RWPE2 (cell line): ENCODE measurements at regions not wholly inside any gene's neighbourhood (a gene's known extent, or its start where the extent isn't known, plus 50 kb on each side); places are given as distances from the start of the nearest gene placed in this dataset.

Experiments used
- ATAC-seq: fragments of 200-7000 bp; cut with Tn5 transposase; 3 replicates; pipeline ENCODE4 v1.9.1; 2021; ENCODE audit warnings: low read depth
- DNase-seq: peaks from one replicate; pipeline ENCODE4 v3.0.0-alpha.2; 2020; ENCODE audit warnings: low spot score
- H3K27ac ChIP-seq: fragments of 450-650 bp; 2 replicates; pipeline ENCODE4 v1.5.1; 2017; ENCODE audit warnings: mild to moderate bottlenecking; ENCODE audit not compliant: poor library complexity, severe bottlenecking
- H3K27me3 ChIP-seq: fragments of 250-450 bp; sonication (Bioruptor Pico); 2 replicates; pipeline ENCODE4 v1.5.1; 2021; ENCODE audit warnings: mild to moderate bottlenecking, moderate library complexity; ENCODE audit not compliant: insufficient read depth, poor library complexity, severe bottlenecking
- H3K36me3 ChIP-seq: fragments of 250-450 bp; sonication (Bioruptor Pico); 2 replicates; pipeline ENCODE4 v1.5.1; 2020; ENCODE audit warnings: low read depth, mild to moderate bottlenecking, moderate library complexity
- H3K4me1 ChIP-seq: fragments of 250-450 bp; sonication (Bioruptor Pico); 2 replicates; pipeline ENCODE4 v1.5.1; 2021; ENCODE audit warnings: mild to moderate bottlenecking, moderate library complexity; ENCODE audit not compliant: insufficient read depth, poor library complexity, severe bottlenecking
- H3K4me3 ChIP-seq: fragments of 250-450 bp; sonication (Bioruptor Pico); 2 replicates; pipeline ENCODE4 v1.5.1; 2021; ENCODE audit warnings: mild to moderate bottlenecking, moderate library complexity; ENCODE audit not compliant: severe bottlenecking
- H3K9me3 ChIP-seq: fragments of 250-450 bp; sonication (Bioruptor Pico); 2 replicates; pipeline ENCODE4 v1.5.1; 2021; ENCODE audit warnings: mild to moderate bottlenecking, moderate library complexity; ENCODE audit not compliant: severe bottlenecking
- TF ChIP-seq, protein P1 (sequence below): fragments of 450-650 bp; IDR thresholded peaks from one replicate; pipeline ENCODE4 v1.5.1; 2017; ENCODE audit warnings: mild to moderate bottlenecking, moderate library complexity; ENCODE audit not compliant: poor library complexity, severe bottlenecking

DNA sequence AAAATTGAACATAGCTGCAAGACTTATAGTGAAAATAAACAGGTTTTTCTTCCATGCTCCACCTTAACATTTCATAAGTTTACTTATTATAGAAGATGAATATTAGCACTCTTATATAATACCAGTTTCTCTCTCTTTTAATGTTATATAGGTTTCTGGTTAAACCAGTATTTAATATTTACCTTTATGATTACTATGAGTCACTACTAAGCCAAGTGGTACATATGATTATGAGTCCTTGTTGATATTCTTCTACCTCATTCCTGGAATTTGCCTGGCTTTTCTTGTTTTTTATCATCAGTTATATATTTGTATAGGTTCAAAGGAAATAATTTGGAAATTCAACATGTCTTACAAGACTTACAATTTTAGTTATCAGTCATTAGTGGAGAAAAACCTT lies 89.9 kb upstream of the MAOA start:
- H3K27ac ChIP-seq, result no peak overlapping the region
- H3K4me1 ChIP-seq, result peaks cover 8% of the 10 kb centered on the region
- H3K9me3 ChIP-seq, result no peaks in the 10 kb centered on the region
- ATAC-seq, result no peak
- no peak for DNase-seq
- TF ChIP-seq, protein P1, sequence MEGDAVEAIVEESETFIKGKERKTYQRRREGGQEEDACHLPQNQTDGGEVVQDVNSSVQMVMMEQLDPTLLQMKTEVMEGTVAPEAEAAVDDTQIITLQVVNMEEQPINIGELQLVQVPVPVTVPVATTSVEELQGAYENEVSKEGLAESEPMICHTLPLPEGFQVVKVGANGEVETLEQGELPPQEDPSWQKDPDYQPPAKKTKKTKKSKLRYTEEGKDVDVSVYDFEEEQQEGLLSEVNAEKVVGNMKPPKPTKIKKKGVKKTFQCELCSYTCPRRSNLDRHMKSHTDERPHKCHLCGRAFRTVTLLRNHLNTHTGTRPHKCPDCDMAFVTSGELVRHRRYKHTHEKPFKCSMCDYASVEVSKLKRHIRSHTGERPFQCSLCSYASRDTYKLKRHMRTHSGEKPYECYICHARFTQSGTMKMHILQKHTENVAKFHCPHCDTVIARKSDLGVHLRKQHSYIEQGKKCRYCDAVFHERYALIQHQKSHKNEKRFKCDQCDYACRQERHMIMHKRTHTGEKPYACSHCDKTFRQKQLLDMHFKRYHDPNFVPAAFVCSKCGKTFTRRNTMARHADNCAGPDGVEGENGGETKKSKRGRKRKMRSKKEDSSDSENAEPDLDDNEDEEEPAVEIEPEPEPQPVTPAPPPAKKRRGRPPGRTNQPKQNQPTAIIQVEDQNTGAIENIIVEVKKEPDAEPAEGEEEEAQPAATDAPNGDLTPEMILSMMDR, result no peak
- H3K27me3 ChIP-seq, result no peaks in the 10 kb centered on the region
- H3K36me3 ChIP-seq, result no peaks in the 10 kb centered on the region
- H3K4me3 ChIP-seq, result no peak overlapping the region

DNA sequence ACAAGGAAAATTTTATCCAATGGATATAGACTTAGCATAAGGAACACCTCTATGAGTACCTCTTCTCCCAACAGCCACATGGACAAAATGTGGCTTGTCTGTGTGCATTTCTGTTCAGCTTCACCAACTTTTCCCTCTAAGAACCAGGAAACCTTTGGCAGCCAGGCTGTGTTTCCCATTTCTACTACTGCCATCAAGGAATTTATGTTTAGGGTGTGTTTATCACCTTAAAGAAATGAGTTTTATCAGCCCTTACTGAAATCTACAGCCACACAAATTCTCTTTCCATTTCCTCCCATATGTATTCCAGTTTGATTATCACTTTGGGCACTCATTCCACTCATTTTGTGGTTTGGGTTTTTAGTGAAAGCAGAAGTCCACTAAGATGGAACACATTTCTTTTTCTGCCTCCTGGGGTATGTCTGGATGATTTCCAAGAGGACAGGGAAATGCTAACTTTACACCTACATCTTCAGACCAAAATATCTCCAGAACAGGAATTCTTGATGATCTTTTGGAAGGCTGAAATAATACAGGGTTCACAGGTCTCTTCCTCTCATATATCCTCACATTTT lies 82.6 kb upstream of the MAOA start:
- Histone ChIP-seq H3K27ac (no peak overlapping the region), H3K4me3 (no peak overlapping the region), H3K27me3 (no peaks in the 10 kb centered on the region), H3K9me3 (no peaks in the 10 kb centered on the region), H3K4me1 (no peaks in the 10 kb centered on the region), H3K36me3 (no peaks in the 10 kb centered on the region)
- DNase-seq, result no peak
- no peak for ATAC-seq
- TF ChIP-seq, protein P1, result no peak

DNA sequence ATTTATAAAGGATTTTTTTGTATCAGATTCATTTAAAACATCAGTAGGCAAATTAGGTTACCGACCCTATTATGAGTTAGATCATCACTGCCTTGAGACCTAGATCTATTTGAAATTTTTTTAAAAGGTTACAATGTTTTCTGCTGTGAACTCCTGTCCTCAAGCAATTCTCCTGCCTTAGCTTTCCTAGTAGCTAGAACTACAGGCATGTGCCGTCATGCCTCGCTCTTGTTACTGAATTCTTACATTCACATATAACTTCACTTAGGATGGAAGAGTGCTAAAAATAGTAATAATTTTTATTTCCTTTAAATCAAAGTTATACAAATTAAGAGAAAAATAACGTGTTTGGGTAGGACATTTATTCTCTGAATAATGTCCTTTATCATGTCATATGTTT lies 75.5 kb upstream of the MAOA start:
- no peak for ATAC-seq
- Histone ChIP-seq H3K4me1 (peaks cover 43% of the 10 kb centered on the region), H3K9me3 (no peaks in the 10 kb centered on the region), H3K36me3 (no peaks in the 10 kb centered on the region), H3K27me3 (no peaks in the 10 kb centered on the region), H3K27ac (peak overlapping the region; percentile 71), H3K4me3 (no peak overlapping the region)
- DNase-seq, result no peak
- TF ChIP-seq, protein P1, result no peak

DNA sequence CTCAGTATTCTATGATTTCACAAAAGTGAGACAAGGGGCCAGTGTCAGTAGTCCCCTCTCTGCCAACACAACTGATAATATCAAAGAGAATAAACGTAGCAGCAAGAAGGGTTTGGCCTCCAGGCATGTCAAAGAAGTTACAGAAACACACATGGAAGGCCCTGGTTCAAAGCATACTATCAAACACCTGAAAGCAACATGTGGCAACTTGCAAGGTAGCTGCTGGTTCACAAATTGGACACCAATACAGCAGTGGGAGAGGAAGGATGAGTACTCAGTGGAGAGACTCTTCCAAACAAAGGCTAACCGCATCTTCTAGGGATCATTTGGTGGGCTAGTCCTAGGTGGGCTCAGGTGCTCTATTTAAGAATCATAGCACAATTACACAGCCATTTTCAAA lies 74.9 kb upstream of the MAOA start:
- no peak for ATAC-seq
- DNase-seq, result no peak
- TF ChIP-seq, protein P1, result no peak
- peak overlapping the region; percentile 71 for H3K27ac ChIP-seq
- no peaks in the 10 kb centered on the region for H3K36me3 ChIP-seq
- H3K4me3 ChIP-seq, result no peak overlapping the region
- peaks cover 43% of the 10 kb centered on the region for H3K4me1 ChIP-seq
- no peaks in the 10 kb centered on the region for H3K27me3 ChIP-seq
- no peaks in the 10 kb centered on the region for H3K9me3 ChIP-seq

DNA sequence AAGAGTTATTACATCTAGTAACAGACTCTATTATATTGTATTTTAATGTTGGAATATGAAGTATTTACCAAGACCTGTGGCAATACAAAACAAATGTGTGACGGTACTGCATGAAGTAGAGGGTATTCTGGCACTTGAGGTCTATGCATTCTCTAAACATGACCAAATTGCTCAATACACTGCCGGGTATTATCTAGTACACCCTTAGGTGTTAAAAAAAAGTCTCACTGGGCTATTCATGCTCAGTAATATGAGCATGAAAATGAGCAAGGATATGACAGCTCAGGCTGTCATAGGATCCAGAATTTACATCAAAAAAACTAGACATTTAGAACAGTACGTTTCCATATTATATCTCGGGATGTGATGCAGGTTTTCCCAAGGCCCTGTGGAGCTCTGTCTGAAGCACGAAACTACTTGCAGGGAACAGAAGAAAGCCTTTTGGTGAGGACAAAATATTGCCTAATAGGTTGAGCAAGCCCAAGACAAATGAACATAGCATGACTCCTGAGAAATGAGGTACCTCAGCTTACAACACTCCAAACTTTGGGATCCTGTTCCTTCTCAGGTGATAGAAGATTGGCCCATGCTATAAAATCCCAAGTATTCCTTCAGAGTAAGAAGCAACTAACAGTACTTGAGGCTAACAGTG lies 74.1 kb upstream of the MAOA start:
- ATAC-seq (peak; percentile 70), DNase-seq (no peak)
- TF ChIP-seq, protein P1, result no peak
- H3K36me3 ChIP-seq, result no peaks in the 10 kb centered on the region
- H3K4me3 ChIP-seq, result no peak overlapping the region
- peak overlapping the region; percentile 71 for H3K27ac ChIP-seq
- peaks cover 43% of the 10 kb centered on the region for H3K4me1 ChIP-seq
- H3K27me3 ChIP-seq, result no peaks in the 10 kb centered on the region
- H3K9me3 ChIP-seq, result no peaks in the 10 kb centered on the region
